ENCODE measurements at regions not wholly inside any gene's neighbourhood (a gene's known extent, or its start where the extent isn't known, plus 50 kb on each side); places are given as distances from the start of the nearest gene placed in this dataset.

GRCh38 chr22:44396727-44397722, 84.3 kb upstream of the SHISAL1 start (continued):
- TF ChIP-seq EHMT2 (IDR thresholded peaks at IDR 0.05; ENCODE audit: low read depth): no peak
- no peak for TF ChIP-seq EP300 (IDR thresholded peaks at IDR 0.05)

GRCh38 chr22:44396021-44396726, 83.4 kb upstream of the SHISAL1 start:
- no peaks in the 10 kb centered on the region for H3K9me3 ChIP-seq
- POLR2A ChIA-PET: no interaction called here
- DNase-seq (ENCODE audit: low read depth in 1 of 2, low spot score in 1 of 2) (no peak), FAIRE-seq (no peak), ATAC-seq (no peak)
- H3K4me2 ChIP-seq: no peak overlapping the region
- peaks cover 10% of the 10 kb centered on the region; the same call in 1 of the 3 replicates for H3K4me1 ChIP-seq
- WGBS (ENCODE audit: missing lambda C conversion rate): 73% methylated on average over 11 of the region's 12 CpGs
- H3K4me3 ChIP-seq: no peak overlapping the region
- H3K27ac ChIP-seq: no peak overlapping the region
- CTCF ChIA-PET: no interaction called here
- no peak for TF ChIP-seq HEYL (CRISPR knock-in tag; IDR thresholded peaks at IDR 0.05)
- TF ChIP-seq HMGXB4 (CRISPR knock-in tag; IDR thresholded peaks at IDR 0.05; ENCODE audit: borderline replicate concordance): no peak
- no peak for TF ChIP-seq MAX (IDR thresholded peaks at IDR 0.05)
- TF ChIP-seq PHF8 (IDR thresholded peaks at IDR 0.05; ENCODE audit: borderline replicate concordance, low read depth): no peak
- TF ChIP-seq NFE2L2 (conservative IDR thresholded peaks at IDR 0.05; ENCODE audit: low read length): no peak
- no peak for TF ChIP-seq MAZ (IDR thresholded peaks at IDR 0.05; ENCODE audit: borderline replicate concordance, low read depth, low read length)
- no peak for TF ChIP-seq HES2 (IDR thresholded peaks at IDR 0.05)
- no peak for TF ChIP-seq POLR2AphosphoS2 (conservative IDR thresholded peaks at IDR 0.05; ENCODE audit: low read length)
- no peak for TF ChIP-seq CHD2 (IDR thresholded peaks at IDR 0.05; ENCODE audit: low read length, partially characterized antibody)

- POLR2A ChIA-PET: no interaction called here
- FAIRE-seq (no peak), DNase-seq (ENCODE audit: low read depth in 1 of 2, low spot score in 1 of 2) (no peak), ATAC-seq (no peak)
- 85% methylated on average over 23 of the region's 31 CpGs for WGBS (ENCODE audit: missing lambda C conversion rate)
- H3K4me1 ChIP-seq: peaks cover 10% of the 10 kb centered on the region; the same call in 1 of the 3 replicates
- CTCF ChIA-PET: interaction anchor here (1.6 kb wide), 1 partner anchor 57 kb away, joined by 3 read pairs; no protein-coding TSS in a partner anchor
- no peak overlapping the region for H3K27ac ChIP-seq
- H3K4me3 ChIP-seq: no peak overlapping the region
- no peak overlapping the region for H3K4me2 ChIP-seq
- no peaks in the 10 kb centered on the region for H3K9me3 ChIP-seq
- TF ChIP-seq POLR2AphosphoS2 (conservative IDR thresholded peaks at IDR 0.05; ENCODE audit: low read length): no peak
- TF ChIP-seq JUN (IDR thresholded peaks at IDR 0.05): no peak
- no peak for TF ChIP-seq GATA3 (IDR thresholded peaks at IDR 0.05; ENCODE audit: borderline replicate concordance)
- no peak for TF ChIP-seq HDAC2 (IDR thresholded peaks at IDR 0.05)
- no peak for TF ChIP-seq ELK1 (IDR thresholded peaks at IDR 0.05; ENCODE audit: low read depth, low read length)
- TF ChIP-seq MAFK (IDR thresholded peaks at IDR 0.05; ENCODE audit: partially characterized antibody): no peak
- no peak for TF ChIP-seq CHD4 (IDR thresholded peaks at IDR 0.05; ENCODE audit: borderline replicate concordance)
- no peak for TF ChIP-seq KDM5A (IDR thresholded peaks at IDR 0.05)
- no peak for TF ChIP-seq ZC3H11A (IDR thresholded peaks at IDR 0.05)
- no peak for TF ChIP-seq PBX3 (IDR thresholded peaks at IDR 0.05)
- TF ChIP-seq BCL3 (IDR thresholded peaks at IDR 0.05): no peak
- no peak for TF ChIP-seq CEBPB (IDR thresholded peaks at IDR 0.05)
- no peak for TF ChIP-seq TFCP2L1 (CRISPR knock-in tag; IDR thresholded peaks at IDR 0.05)
- TF ChIP-seq CBX2 (IDR thresholded peaks at IDR 0.05; ENCODE audit: borderline replicate concordance, low read depth): no peak
Measured at GRCh38 chr22:44395118-44396005, 82.6 kb upstream of the SHISAL1 start.
